ENCODE measurements at regions not wholly inside any gene's neighbourhood (a gene's known extent, or its start where the extent isn't known, plus 50 kb on each side); places are given as distances from the start of the nearest gene placed in this dataset.

DNA sequence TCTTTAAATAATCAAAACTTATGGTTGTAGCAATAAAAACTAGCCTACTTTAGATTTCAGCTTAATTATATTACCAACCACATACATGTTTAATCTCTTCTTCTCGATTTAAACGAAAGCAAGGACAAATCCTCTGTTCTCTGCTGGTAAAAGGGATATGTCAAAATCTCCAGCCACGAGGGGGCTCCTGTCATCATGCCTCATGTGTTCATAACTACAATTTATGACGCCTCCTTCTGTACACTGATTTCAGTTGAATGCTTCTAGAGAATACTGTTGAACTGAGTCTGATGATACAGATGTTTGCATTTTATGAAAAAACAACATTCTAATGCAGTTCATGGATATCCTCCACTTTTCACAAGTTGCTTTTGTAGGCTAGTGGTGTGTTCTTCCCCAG lies 220.0 kb upstream of the DPP6 start:
- ChIA-PET POLR2A (no interaction called here), CTCF (no interaction called here)
- no peaks in the 10 kb centered on the region for H3K27me3 Mint-ChIP-seq
- no peak for DNase-seq
- no peaks in the 10 kb centered on the region for H3K36me3 Mint-ChIP-seq (ENCODE audit: low read depth)
- no peaks in the 10 kb centered on the region for H3K4me1 Mint-ChIP-seq
- no peak overlapping the region for H3K27ac Mint-ChIP-seq
- H3K9me3 Mint-ChIP-seq = peaks cover 5% of the 10 kb centered on the region
- H3K4me3 Mint-ChIP-seq = no peak overlapping the region

GRCh38 chr7:153835103-153835502 lies 217.1 kb upstream of the DPP6 start:
- ChIA-PET POLR2A (no interaction called here), CTCF (no interaction called here)
- no peak overlapping the region for H3K4me3 Mint-ChIP-seq
- no peaks in the 10 kb centered on the region for H3K4me1 Mint-ChIP-seq
- H3K9me3 Mint-ChIP-seq = peaks cover 7% of the 10 kb centered on the region
- H3K36me3 Mint-ChIP-seq (ENCODE audit: low read depth) = no peaks in the 10 kb centered on the region
- H3K27me3 Mint-ChIP-seq = no peaks in the 10 kb centered on the region
- DNase-seq = no peak
- no peak overlapping the region for H3K27ac Mint-ChIP-seq

DNA sequence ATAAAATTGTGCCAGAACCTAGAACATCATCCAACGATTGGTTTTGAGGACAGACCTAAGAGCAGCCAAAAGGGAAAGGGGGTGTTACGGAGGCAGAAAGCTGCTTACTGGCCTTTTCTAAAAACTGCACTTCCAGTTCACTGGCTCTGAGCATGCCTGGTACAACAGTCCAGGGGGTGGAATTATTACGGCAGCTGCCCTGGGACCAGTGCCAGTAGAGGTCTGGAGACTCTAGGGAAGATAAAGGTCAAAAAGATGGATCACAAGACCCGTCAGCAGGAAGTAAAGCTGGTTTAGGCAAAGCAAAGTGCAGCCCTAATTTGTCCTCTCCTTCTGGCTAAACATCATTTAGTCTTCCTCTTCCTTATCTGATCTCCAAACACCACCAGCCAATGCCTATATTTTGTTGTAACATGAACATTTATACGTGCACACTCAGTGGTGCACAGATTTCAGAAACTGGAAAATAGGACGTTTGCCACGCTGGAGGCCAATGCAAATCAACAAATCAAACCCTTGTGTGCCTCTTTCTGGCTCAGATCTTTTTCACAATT lies 216.4 kb upstream of the DPP6 start:
- no peak overlapping the region for H3K4me3 Mint-ChIP-seq
- no peaks in the 10 kb centered on the region for H3K36me3 Mint-ChIP-seq (ENCODE audit: low read depth)
- DNase-seq = no peak
- H3K27me3 Mint-ChIP-seq = no peaks in the 10 kb centered on the region
- POLR2A ChIA-PET = no interaction called here
- peaks cover 7% of the 10 kb centered on the region for H3K9me3 Mint-ChIP-seq
- no peak overlapping the region for H3K27ac Mint-ChIP-seq
- CTCF ChIA-PET = no interaction called here
- no peaks in the 10 kb centered on the region for H3K4me1 Mint-ChIP-seq

DNA sequence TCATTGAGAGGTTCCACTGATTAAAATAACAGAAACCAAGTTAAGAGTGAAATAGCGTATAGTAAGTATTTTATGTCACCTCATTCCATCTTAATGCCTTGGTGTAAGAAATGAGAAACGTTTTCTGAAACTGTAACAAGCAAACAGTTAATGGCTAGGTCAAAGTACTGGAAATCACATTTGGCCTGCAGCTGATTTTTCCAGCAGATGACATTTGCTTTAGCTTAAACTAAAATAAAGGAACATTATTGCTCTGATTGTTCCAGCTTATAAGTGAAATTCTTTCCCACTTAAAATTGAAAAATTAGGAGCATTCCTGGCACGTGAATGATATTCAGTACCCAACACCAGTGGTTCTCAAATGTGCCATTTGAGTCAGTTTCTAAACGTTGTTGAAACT lies 213.6 kb upstream of the DPP6 start:
- no peak overlapping the region for H3K4me3 Mint-ChIP-seq
- H3K9me3 Mint-ChIP-seq = peaks cover 9% of the 10 kb centered on the region
- DNase-seq = no peak
- no peak overlapping the region for H3K27ac Mint-ChIP-seq
- H3K4me1 Mint-ChIP-seq = no peaks in the 10 kb centered on the region
- CTCF ChIA-PET = no interaction called here
- H3K27me3 Mint-ChIP-seq = no peaks in the 10 kb centered on the region
- H3K36me3 Mint-ChIP-seq (ENCODE audit: low read depth) = no peaks in the 10 kb centered on the region
- POLR2A ChIA-PET = no interaction called here

DNA sequence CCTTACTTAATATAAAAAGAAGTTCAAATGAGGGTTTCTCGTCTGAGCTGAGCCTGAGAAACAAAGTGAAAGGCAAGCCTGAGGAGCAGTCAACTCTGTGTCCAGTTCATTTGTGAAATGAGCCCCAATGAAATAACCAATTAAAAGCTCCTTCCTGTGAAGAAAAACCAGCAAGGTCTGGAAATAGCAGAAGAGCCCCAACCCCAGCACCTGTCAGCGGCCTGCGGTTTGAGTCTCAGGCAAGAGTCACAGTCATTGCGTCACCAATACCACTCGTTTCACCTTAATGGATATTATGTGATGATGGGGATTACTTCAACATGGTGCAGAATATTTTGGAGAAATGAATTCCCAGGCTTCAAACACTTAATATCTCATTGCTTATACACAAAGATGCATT lies 211.3 kb upstream of the DPP6 start:
- Mint-ChIP-seq H3K27ac (no peak overlapping the region), H3K4me3 (no peak overlapping the region), H3K36me3 (ENCODE audit: low read depth) (no peaks in the 10 kb centered on the region), H3K4me1 (no peaks in the 10 kb centered on the region), H3K9me3 (peaks cover 9% of the 10 kb centered on the region), H3K27me3 (no peaks in the 10 kb centered on the region)
- DNase-seq = no peak
- ChIA-PET POLR2A (no interaction called here), CTCF (no interaction called here)

DNA sequence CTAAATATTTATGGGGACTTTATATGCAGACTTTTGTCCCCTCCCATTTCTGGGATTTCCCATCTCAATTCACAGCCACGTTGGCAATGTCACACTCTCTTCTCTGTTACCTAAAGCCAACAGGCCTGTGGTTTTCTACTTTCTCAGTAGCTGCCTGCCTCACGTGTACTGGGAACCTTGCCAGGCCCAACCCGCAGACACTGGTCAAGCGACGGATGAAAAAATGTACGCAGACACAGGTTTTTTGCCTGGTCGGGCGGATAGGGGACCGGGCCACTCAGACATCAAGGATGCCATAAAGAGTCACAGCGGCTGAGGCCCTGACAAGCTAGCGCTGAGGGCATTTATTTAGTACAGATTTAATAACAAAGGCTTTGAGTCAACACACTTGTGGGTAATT lies 204.4 kb upstream of the DPP6 start:
- Mint-ChIP-seq H3K9me3 (peaks cover 11% of the 10 kb centered on the region), H3K4me3 (no peak overlapping the region), H3K27ac (no peak overlapping the region), H3K4me1 (no peaks in the 10 kb centered on the region), H3K36me3 (ENCODE audit: low read depth) (no peaks in the 10 kb centered on the region), H3K27me3 (no peaks in the 10 kb centered on the region)
- CTCF ChIA-PET = interaction anchor here (0.6 kb wide), 1 partner anchor 14 kb away, joined by 3 read pairs; no protein-coding TSS in a partner anchor
- POLR2A ChIA-PET = no interaction called here
- no peak for DNase-seq

DNA sequence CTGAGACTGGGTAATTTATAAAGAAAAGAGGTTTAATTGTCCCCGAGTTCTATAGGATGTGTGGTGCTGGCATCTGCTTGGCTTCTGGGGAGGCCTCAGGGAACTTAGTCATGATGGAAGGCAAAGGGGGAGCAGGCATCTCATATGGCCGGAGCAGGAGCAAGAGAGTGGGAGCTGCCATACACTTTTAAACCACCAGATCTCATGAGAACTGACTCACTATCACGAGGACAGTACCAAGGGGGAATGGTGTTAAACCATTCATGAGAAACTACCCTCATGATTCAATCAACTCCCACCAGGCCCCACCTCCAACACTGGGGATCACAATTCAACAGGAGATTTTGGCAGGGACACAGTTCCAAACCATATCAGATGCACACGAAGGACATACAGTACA lies 199.9 kb upstream of the DPP6 start:
- Mint-ChIP-seq H3K27me3 (no peaks in the 10 kb centered on the region), H3K27ac (no peak overlapping the region), H3K4me1 (no peaks in the 10 kb centered on the region), H3K4me3 (no peak overlapping the region), H3K36me3 (ENCODE audit: low read depth) (no peaks in the 10 kb centered on the region), H3K9me3 (peaks cover 5% of the 10 kb centered on the region)
- ChIA-PET POLR2A (no interaction called here), CTCF (no interaction called here)
- no peak for DNase-seq

GRCh38 chr7:153858355-153858754 lies 193.8 kb upstream of the DPP6 start:
- no peak overlapping the region for H3K27ac Mint-ChIP-seq
- no peaks in the 10 kb centered on the region for H3K27me3 Mint-ChIP-seq
- CTCF ChIA-PET = no interaction called here

GRCh38 chr7:153859239-153859638 lies 193.0 kb upstream of the DPP6 start:
- DNase-seq = no peak
- no peak overlapping the region for H3K27ac Mint-ChIP-seq
- no peaks in the 10 kb centered on the region for H3K4me1 Mint-ChIP-seq
- ChIA-PET CTCF (no interaction called here), POLR2A (no interaction called here)
- H3K27me3 Mint-ChIP-seq = no peaks in the 10 kb centered on the region
- peaks cover 21% of the 10 kb centered on the region for H3K9me3 Mint-ChIP-seq
- H3K36me3 Mint-ChIP-seq (ENCODE audit: low read depth) = no peaks in the 10 kb centered on the region
- no peak overlapping the region for H3K4me3 Mint-ChIP-seq

More at GRCh38 chr7:153858355-153858754, 193.8 kb upstream of the DPP6 start:
- Mint-ChIP-seq H3K4me3 (no peak overlapping the region), H3K4me1 (no peaks in the 10 kb centered on the region), H3K36me3 (ENCODE audit: low read depth) (no peaks in the 10 kb centered on the region), H3K9me3 (peaks cover 18% of the 10 kb centered on the region)
- no peak for DNase-seq
- POLR2A ChIA-PET = no interaction called here

- ChIA-PET CTCF (no interaction called here), POLR2A (no interaction called here)
- no peaks in the 10 kb centered on the region for H3K4me1 Mint-ChIP-seq
- peaks cover 3% of the 10 kb centered on the region for H3K36me3 Mint-ChIP-seq (ENCODE audit: low read depth)
- DNase-seq = no peak
- H3K9me3 Mint-ChIP-seq = peaks cover 6% of the 10 kb centered on the region
- H3K4me3 Mint-ChIP-seq = no peak overlapping the region
- peaks cover 16% of the 10 kb centered on the region for H3K27me3 Mint-ChIP-seq
- no peak overlapping the region for H3K27ac Mint-ChIP-seq
These were observed 165.4 kb upstream of the DPP6 start for GRCh38 chr7:153886506-153887441.

DNA sequence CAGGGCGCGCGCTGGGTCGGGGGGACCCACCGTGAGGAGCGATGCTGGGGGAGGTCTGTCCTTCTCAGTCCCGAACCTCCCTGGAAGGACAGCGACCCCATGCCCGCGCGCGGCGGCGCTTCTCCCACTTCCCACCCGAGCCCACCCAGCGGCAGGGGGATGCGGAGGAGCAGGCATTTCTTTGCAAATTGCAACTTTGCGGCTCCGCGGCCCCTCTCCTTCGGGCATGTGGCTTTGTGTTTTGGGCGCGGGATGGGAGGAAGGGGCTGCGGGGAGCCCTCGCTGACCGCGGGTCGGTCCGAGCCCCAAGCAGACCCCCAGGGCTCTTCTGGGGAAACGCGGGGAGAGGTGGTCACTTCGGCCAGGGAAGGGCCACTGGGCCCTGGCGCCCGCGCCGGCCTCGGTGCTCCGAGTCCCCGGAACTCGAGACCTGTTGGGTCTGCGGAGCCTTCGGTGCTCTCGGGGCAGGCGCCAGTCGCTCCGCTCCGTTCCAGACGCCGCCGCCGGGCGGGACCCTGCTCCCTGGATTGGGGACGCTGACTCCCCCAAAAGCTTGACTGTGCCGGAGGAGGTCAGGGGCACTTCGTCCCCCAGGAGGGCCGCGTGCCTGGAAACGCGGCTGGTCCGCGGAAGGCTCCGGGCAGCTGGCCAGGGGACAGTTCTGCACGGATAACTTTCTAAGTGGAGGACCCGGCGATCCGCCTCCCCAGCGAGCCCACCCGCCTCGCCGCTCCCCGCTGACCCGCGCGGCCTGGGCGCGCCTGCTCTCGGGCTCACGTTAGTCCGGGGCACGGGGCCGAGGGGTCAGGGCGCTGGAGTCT lies 164.2 kb upstream of the DPP6 start:
- CTCF ChIA-PET = no interaction called here
- no peak for DNase-seq
- Mint-ChIP-seq H3K9me3 (peaks cover 6% of the 10 kb centered on the region), H3K4me1 (no peaks in the 10 kb centered on the region), H3K36me3 (ENCODE audit: low read depth) (peaks cover 3% of the 10 kb centered on the region), H3K4me3 (no peak overlapping the region), H3K27ac (no peak overlapping the region), H3K27me3 (peaks cover 16% of the 10 kb centered on the region)
- POLR2A ChIA-PET = no interaction called here

DNA sequence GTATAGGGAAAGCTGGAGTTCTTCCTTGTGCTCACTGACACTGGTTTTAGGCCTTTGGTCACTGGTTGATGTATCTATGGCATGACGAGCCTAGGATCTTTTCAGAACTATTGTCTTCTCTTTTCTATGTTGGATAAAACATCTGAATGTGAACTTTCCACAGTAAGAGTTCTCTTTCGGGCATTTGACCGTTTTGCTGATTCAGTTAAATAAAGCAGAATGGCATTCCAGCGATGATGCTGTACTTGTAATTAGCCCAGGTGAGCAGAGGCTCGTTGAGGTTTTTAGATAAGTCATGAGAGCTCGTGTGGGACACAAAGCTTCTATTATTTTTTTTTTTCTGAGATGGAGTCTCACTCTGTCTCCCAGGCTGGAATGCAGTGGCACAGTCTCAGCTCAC lies 160.2 kb upstream of the DPP6 start:
- ChIA-PET POLR2A (no interaction called here), CTCF (no interaction called here)
- Mint-ChIP-seq H3K27ac (no peak overlapping the region), H3K27me3 (peaks cover 9% of the 10 kb centered on the region), H3K4me3 (no peak overlapping the region), H3K36me3 (ENCODE audit: low read depth) (no peaks in the 10 kb centered on the region), H3K9me3 (no peaks in the 10 kb centered on the region), H3K4me1 (no peaks in the 10 kb centered on the region)
- no peak for DNase-seq

GRCh38 chr7:153902862-153903261 lies 149.3 kb upstream of the DPP6 start:
- H3K9me3 Mint-ChIP-seq = peaks cover 2% of the 10 kb centered on the region

More at GRCh38 chr7:153902862-153903261, 149.3 kb upstream of the DPP6 start:
- Mint-ChIP-seq H3K4me1 (no peaks in the 10 kb centered on the region), H3K36me3 (ENCODE audit: low read depth) (no peaks in the 10 kb centered on the region), H3K27me3 (no peaks in the 10 kb centered on the region), H3K27ac (no peak overlapping the region), H3K4me3 (no peak overlapping the region)
- no peak for DNase-seq
- ChIA-PET POLR2A (interaction anchor here (0.7 kb wide), 1 partner anchor 17 kb away, joined by 3 read pairs; no protein-coding TSS in a partner anchor), CTCF (no interaction called here)

Measured in activated CD4-positive, alpha-beta memory T cell treated with anti-CD3 and anti-CD28 coated beads, Interleukin-2, amount 10 ng/mL, durations not matched to agents 7 days and 5 days (primary cell).